Smooth muscle cell (in vitro differentiated cells): ENCODE measurements at regions not wholly inside any gene's neighbourhood (a gene's known extent, or its start where the extent isn't known, plus 50 kb on each side); places are given as distances from the start of the nearest gene placed in this dataset.

Source experiments
- DNase-seq: peaks from one replicate; lab custom pipeline; 2025; ENCODE audit not compliant: unreplicated experiment; lab: John Stamatoyannopoulos, UW
- H2AFZ ChIP-seq: fragments of 200-600 bp; sonication (generic); 2 replicates; pipeline ENCODE4 v1.6.0; 2016; ENCODE audit warnings: antibody characterized with exemption, low read depth, mild to moderate bottlenecking
- H3F3A ChIP-seq: fragments of 200-600 bp; sonication (generic); 2 replicates; pipeline ENCODE4 v1.6.0; 2017; ENCODE audit warnings: antibody characterized with exemption, low read depth
- H3K27ac ChIP-seq: fragments of 200-600 bp; sonication (generic); 2 replicates; pipeline ENCODE4 v1.5.1; 2016; ENCODE audit warnings: low read depth, mild to moderate bottlenecking
- H3K27me3 ChIP-seq: fragments of 200-600 bp; sonication (generic); 2 replicates; pipeline ENCODE4 v1.6.1; 2016; ENCODE audit warnings: low read depth, mild to moderate bottlenecking
- H3K36me3 ChIP-seq: fragments of 200-600 bp; sonication (generic); 2 replicates; pipeline ENCODE4 v1.5.1; 2016; ENCODE audit warnings: low read depth
- H3K4me1 ChIP-seq: fragments of 200-600 bp; sonication (generic); 2 replicates; pipeline ENCODE4 v1.5.1; 2016; ENCODE audit warnings: low read depth
- H3K4me2 ChIP-seq: fragments of 200-600 bp; sonication (generic); 2 replicates; pipeline ENCODE4 v1.6.0; 2016; ENCODE audit warnings: mild to moderate bottlenecking
- H3K4me3 ChIP-seq: fragments of 200-600 bp; sonication (generic); 2 replicates; pipeline ENCODE4 v1.5.1; 2016; ENCODE audit warnings: mild to moderate bottlenecking
- H3K79me2 ChIP-seq: fragments of 200-600 bp; sonication (generic); 2 replicates; pipeline ENCODE4 v1.6.0; 2016; ENCODE audit warnings: low read depth, mild to moderate bottlenecking
- H3K9ac ChIP-seq: fragments of 200-600 bp; sonication (generic); 2 replicates; pipeline ENCODE4 v1.6.0; 2016; ENCODE audit warnings: low read depth
- H3K9me3 ChIP-seq: fragments of 200-600 bp; sonication (generic); replicated peaks from 2 replicates; pipeline ENCODE4 v1.5.1; 2016; ENCODE audit warnings: low read depth
- H4K20me1 ChIP-seq: fragments of 200-600 bp; sonication (generic); 2 replicates; pipeline ENCODE4 v1.6.0; 2016; ENCODE audit warnings: low read depth
- WGBS: methylation state at CpG from one replicate; pipeline ENCODE4 v1.1.7; 2016; ENCODE audit warnings: low lambda C conversion rate; 5-methylcytosine and 5-hydroxymethylcytosine counted together
- TF ChIP-seq, protein P1 (sequence below): fragments of 200-600 bp; sonication (generic); IDR thresholded peaks from 2 replicates; pipeline ENCODE4 v1.5.1; 2017; ENCODE audit warnings: borderline replicate concordance, mild to moderate bottlenecking, antibody characterized with exemption; ENCODE audit not compliant: insufficient read depth, poor library complexity, severe bottlenecking

DNA sequence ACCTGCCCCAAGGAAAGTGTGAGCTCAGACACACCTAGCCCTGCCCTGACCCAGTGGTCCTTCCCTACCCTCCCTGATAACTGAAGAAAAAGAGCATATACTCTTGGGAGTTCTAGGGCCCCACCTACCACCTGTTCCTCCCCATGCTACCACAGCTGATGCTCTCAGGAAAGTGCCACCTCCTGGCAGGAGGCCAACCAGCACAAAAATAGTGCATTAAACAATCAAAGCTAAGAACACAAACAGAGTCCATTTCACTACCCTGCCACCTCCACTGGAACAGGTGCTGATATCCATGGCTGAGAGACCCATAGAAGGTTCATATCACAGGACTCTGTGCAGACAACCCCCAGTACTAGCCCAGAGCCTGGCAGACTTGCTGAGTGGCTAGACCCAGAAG, 288.6 kb upstream of the PHF14 start:
- H3K9me3 ChIP-seq, result no peaks in the 10 kb centered on the region
- H4K20me1 ChIP-seq, result no peaks in the 10 kb centered on the region
- no peak overlapping the region for H3K4me3 ChIP-seq
- H3K27me3 ChIP-seq, result no peaks in the 10 kb centered on the region
- H3K4me1 ChIP-seq, result no peaks in the 10 kb centered on the region
- TF ChIP-seq, protein P1, sequence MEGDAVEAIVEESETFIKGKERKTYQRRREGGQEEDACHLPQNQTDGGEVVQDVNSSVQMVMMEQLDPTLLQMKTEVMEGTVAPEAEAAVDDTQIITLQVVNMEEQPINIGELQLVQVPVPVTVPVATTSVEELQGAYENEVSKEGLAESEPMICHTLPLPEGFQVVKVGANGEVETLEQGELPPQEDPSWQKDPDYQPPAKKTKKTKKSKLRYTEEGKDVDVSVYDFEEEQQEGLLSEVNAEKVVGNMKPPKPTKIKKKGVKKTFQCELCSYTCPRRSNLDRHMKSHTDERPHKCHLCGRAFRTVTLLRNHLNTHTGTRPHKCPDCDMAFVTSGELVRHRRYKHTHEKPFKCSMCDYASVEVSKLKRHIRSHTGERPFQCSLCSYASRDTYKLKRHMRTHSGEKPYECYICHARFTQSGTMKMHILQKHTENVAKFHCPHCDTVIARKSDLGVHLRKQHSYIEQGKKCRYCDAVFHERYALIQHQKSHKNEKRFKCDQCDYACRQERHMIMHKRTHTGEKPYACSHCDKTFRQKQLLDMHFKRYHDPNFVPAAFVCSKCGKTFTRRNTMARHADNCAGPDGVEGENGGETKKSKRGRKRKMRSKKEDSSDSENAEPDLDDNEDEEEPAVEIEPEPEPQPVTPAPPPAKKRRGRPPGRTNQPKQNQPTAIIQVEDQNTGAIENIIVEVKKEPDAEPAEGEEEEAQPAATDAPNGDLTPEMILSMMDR, result no peak
- H3K36me3 ChIP-seq, result no peaks in the 10 kb centered on the region
- no peak overlapping the region for H3K4me2 ChIP-seq
- H3K9ac ChIP-seq, result no peak overlapping the region
- no peaks in the 10 kb centered on the region for H3F3A ChIP-seq
- no peak overlapping the region for H2AFZ ChIP-seq
- no peaks in the 10 kb centered on the region for H3K79me2 ChIP-seq
- H3K27ac ChIP-seq, result no peak overlapping the region
- no peak for DNase-seq

DNA sequence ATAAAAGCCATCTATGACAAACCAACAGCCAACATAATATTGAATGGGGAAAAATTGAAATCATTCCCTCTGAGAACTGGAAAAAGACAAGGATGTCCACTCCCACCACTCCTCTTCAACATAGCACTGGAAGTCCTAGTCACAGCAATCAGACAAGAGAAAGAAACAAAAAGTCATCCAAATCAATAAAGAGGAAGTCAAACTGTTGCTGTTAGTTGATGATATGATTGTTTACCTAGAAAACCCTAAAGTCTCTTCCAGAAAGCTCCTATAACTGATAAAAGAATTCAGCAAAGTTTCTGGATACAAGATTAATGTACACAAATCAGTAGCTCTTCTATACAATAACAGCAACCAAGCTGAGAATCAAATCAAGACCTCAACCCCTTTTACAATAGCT, 285.1 kb upstream of the PHF14 start:
- TF ChIP-seq, protein P1, result no peak
- H3K27me3 ChIP-seq, result no peaks in the 10 kb centered on the region
- H4K20me1 ChIP-seq, result no peaks in the 10 kb centered on the region
- no peaks in the 10 kb centered on the region for H3K4me1 ChIP-seq
- H3K9me3 ChIP-seq, result no peaks in the 10 kb centered on the region
- no peak overlapping the region for H2AFZ ChIP-seq
- no peak for DNase-seq
- H3K79me2 ChIP-seq, result no peaks in the 10 kb centered on the region
- H3K36me3 ChIP-seq, result no peaks in the 10 kb centered on the region
- no peak overlapping the region for H3K9ac ChIP-seq
- H3K4me2 ChIP-seq, result no peak overlapping the region
- H3K4me3 ChIP-seq, result no peak overlapping the region
- H3F3A ChIP-seq, result no peaks in the 10 kb centered on the region
- H3K27ac ChIP-seq, result no peak overlapping the region

DNA sequence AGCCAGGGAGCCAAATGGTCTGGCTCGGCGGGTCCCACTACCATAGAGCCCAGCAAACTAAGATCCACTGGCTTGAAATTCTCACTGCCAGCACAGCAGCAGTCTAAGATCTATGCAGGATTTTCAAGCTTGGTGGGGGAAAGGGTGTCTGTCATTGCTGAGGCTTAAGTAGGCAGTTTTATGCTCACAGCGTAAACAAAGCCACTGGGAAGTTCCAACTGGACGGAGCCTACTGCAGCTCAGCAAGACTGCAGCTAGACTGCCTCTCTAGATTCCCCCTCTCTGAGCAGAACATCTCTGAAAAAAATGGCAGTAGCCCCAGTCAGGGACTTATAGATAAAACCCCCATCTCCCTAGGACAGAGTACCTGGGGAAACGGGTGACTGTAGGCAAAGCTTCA, 277.6 kb upstream of the PHF14 start:
- no peak overlapping the region for H3K4me2 ChIP-seq
- TF ChIP-seq, protein P1, result no peak
- H4K20me1 ChIP-seq, result no peaks in the 10 kb centered on the region
- H3K4me3 ChIP-seq, result no peak overlapping the region
- DNase-seq, result no peak
- 47% methylated on average over 5 of the region's 5 CpGs for WGBS
- H3K9ac ChIP-seq, result no peak overlapping the region
- H3K27me3 ChIP-seq, result no peaks in the 10 kb centered on the region
- no peak overlapping the region for H2AFZ ChIP-seq
- no peaks in the 10 kb centered on the region for H3K79me2 ChIP-seq
- H3K36me3 ChIP-seq, result no peaks in the 10 kb centered on the region
- H3K27ac ChIP-seq, result no peak overlapping the region
- peaks cover 3% of the 10 kb centered on the region for H3K9me3 ChIP-seq
- no peaks in the 10 kb centered on the region for H3F3A ChIP-seq
- no peaks in the 10 kb centered on the region for H3K4me1 ChIP-seq

DNA sequence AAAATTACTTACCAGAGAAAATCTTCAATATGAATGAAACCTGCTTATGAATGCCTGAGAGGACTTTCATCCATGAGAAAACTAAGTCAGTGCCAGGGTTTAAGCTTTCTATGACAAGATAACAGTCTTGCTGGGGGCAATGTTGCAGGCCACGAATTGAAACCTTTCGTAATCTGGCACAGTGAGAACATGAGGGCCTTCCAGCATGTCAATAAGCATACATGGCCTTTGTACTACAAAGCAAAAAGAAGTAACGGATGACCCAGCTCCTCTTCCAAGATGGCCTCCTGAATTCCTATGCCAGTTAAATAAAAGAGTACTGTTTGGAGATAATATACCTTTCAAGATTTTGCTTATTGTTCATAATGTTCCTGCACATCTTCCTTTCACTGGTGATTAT, 270.6 kb upstream of the PHF14 start:
- Histone ChIP-seq H3F3A (peaks cover 4% of the 10 kb centered on the region), H3K4me2 (no peak overlapping the region), H4K20me1 (no peaks in the 10 kb centered on the region), H3K27ac (peak overlapping the region; percentile 8), H2AFZ (no peak overlapping the region), H3K4me1 (peaks cover 4% of the 10 kb centered on the region), H3K9ac (no peak overlapping the region), H3K4me3 (no peak overlapping the region), H3K27me3 (no peaks in the 10 kb centered on the region), H3K79me2 (no peaks in the 10 kb centered on the region), H3K9me3 (peaks cover 3% of the 10 kb centered on the region), H3K36me3 (no peaks in the 10 kb centered on the region)
- TF ChIP-seq, protein P1, result no peak
- WGBS, result 84% methylated on average over 3 of the region's 3 CpGs
- no peak for DNase-seq
